H9 (cell line): ENCODE measurements at regions not wholly inside any gene's neighbourhood (a gene's known extent, or its start where the extent isn't known, plus 50 kb on each side); places are given as distances from the start of the nearest gene placed in this dataset.

Experiments used
- DNase-seq: peaks from one replicate; pipeline ENCODE4 v3.0.0-alpha.2; 2017
- H2AFZ ChIP-seq: one replicate; pipeline ENCODE4 v1.6.1; 2013; ENCODE audit warnings: mild to moderate bottlenecking, low read length, control low read depth, moderate library complexity
- H2AK5ac ChIP-seq: 2 replicates; pipeline ENCODE4 v1.6.1; 2013; ENCODE audit warnings: low read length, control low read depth, mixed read lengths; ENCODE audit not compliant: insufficient read length
- H2BK120ac ChIP-seq: one replicate; pipeline ENCODE4 v1.6.1; 2013; ENCODE audit warnings: low read depth, mild to moderate bottlenecking, low read length, control low read depth, inconsistent platforms; ENCODE audit not compliant: poor library complexity, severe bottlenecking
- H2BK12ac ChIP-seq: 2 replicates; pipeline ENCODE4 v1.6.1; 2013; ENCODE audit warnings: low read length, control low read depth, mixed read lengths, low read depth; ENCODE audit not compliant: insufficient read length
- H2BK15ac ChIP-seq: 2 replicates; pipeline ENCODE4 v1.6.1; 2013; ENCODE audit warnings: low read depth, low read length, control low read depth
- H2BK20ac ChIP-seq: one replicate; pipeline ENCODE4 v1.6.1; 2013; ENCODE audit warnings: low read depth, mild to moderate bottlenecking, low read length, control low read depth, inconsistent platforms; ENCODE audit not compliant: poor library complexity, severe bottlenecking
- H2BK5ac ChIP-seq: 2 replicates; pipeline ENCODE4 v1.6.1; 2013; ENCODE audit warnings: low read length, control low read depth, mixed read lengths; ENCODE audit not compliant: insufficient read length
- H3K14ac ChIP-seq: 2 replicates; pipeline ENCODE4 v1.6.1; 2013; ENCODE audit warnings: low read length, control low read depth; ENCODE audit not compliant: insufficient read depth
- H3K18ac ChIP-seq: 2 replicates; pipeline ENCODE4 v1.6.1; 2013; ENCODE audit warnings: low read depth, mild to moderate bottlenecking, mixed read lengths, low read length, control low read depth; ENCODE audit not compliant: insufficient read length
- H3K23ac ChIP-seq: 2 replicates; pipeline ENCODE4 v1.6.1; 2013; ENCODE audit warnings: low read length, control low read depth, mixed read lengths, low read depth; ENCODE audit not compliant: insufficient read length
- H3K23me2 ChIP-seq: 2 replicates; pipeline ENCODE4 v1.6.1; 2013; ENCODE audit warnings: low read depth, mild to moderate bottlenecking, mixed read lengths, low read length, control low read depth; ENCODE audit not compliant: insufficient read length, poor library complexity, severe bottlenecking
- H3K27ac ChIP-seq: 2 replicates; pipeline ENCODE4 v1.5.1; 2013; ENCODE audit warnings: low read length, control low read depth, mixed read lengths, low read depth; ENCODE audit not compliant: insufficient read length
- H3K27me3 ChIP-seq: 2 replicates; pipeline ENCODE4 v1.6.1; 2013; ENCODE audit warnings: low read length, control low read depth, inconsistent platforms; ENCODE audit not compliant: insufficient read depth
- H3K4ac ChIP-seq: 2 replicates; pipeline ENCODE4 v1.6.1; 2013; ENCODE audit warnings: low read depth, mild to moderate bottlenecking, control low read depth, inconsistent platforms, low read length, moderate library complexity
- H3K4me1 ChIP-seq: 2 replicates; pipeline ENCODE4 v1.6.1; 2013; ENCODE audit warnings: low read length, control low read depth, inconsistent platforms; ENCODE audit not compliant: insufficient read depth
- H3K4me2 ChIP-seq: 2 replicates; pipeline ENCODE4 v1.6.1; 2013; ENCODE audit warnings: low read length, control low read depth, mixed read lengths; ENCODE audit not compliant: insufficient read length, insufficient read depth
- H3K56ac ChIP-seq: 2 replicates; pipeline ENCODE4 v1.6.1; 2013; ENCODE audit warnings: low read depth, mild to moderate bottlenecking, mixed read lengths, low read length, control low read depth; ENCODE audit not compliant: insufficient read length
- H3K79me1 ChIP-seq: 2 replicates; pipeline ENCODE4 v1.6.1; 2013; ENCODE audit warnings: low read depth, mild to moderate bottlenecking, moderate library complexity, low read length, control low read depth, inconsistent platforms; ENCODE audit not compliant: insufficient read depth, poor library complexity, severe bottlenecking
- H3K79me2 ChIP-seq: 2 replicates; pipeline ENCODE4 v1.6.1; 2013; ENCODE audit warnings: low read length, control low read depth, inconsistent platforms; ENCODE audit not compliant: insufficient read depth
- H3K9ac ChIP-seq: 2 replicates; pipeline ENCODE4 v1.6.1; 2013; ENCODE audit warnings: low read length, control low read depth, mixed read lengths; ENCODE audit not compliant: insufficient read length; ENCODE audit errors: extremely low read depth
- H3K9me3 ChIP-seq: one replicate; pipeline ENCODE4 v1.6.1; 2013; ENCODE audit warnings: low read depth, low read length, inconsistent platforms; ENCODE audit not compliant: control insufficient read depth
- H3T11ph ChIP-seq: one replicate; pipeline ENCODE4 v1.6.1; 2013; ENCODE audit warnings: mild to moderate bottlenecking, low read length, control low read depth, inconsistent platforms
- H4K20me1 ChIP-seq: one replicate; pipeline ENCODE4 v1.6.1; 2013; ENCODE audit not compliant: control insufficient read depth, insufficient read length, insufficient read depth
- H4K5ac ChIP-seq: 2 replicates; pipeline ENCODE4 v1.6.1; 2013; ENCODE audit warnings: low read depth, mild to moderate bottlenecking, mixed read lengths, low read length, control low read depth; ENCODE audit not compliant: insufficient read length
- H4K8ac ChIP-seq: replicated peaks from 2 replicates; pipeline ENCODE4 v1.6.1; 2013; ENCODE audit warnings: low read length, control low read depth, mixed read lengths, low read depth; ENCODE audit not compliant: insufficient read length
- H4K91ac ChIP-seq: 2 replicates; pipeline ENCODE4 v1.6.1; 2013; ENCODE audit warnings: low read depth, mild to moderate bottlenecking, moderate library complexity, mixed read lengths, low read length, control low read depth; ENCODE audit not compliant: insufficient read length
- H3K27ac Mint-ChIP-seq, 3 experiments: 2 replicates in 2 of 3; 3 replicates in 1 of 3; pipeline ENCODE4 v1.8.0; 2020 to 2021; ENCODE audit warnings: mixed read lengths in 3 of 3, mild to moderate bottlenecking in 1 of 3, moderate library complexity in 1 of 3
- H3K27me3 Mint-ChIP-seq: 2 replicates; pipeline ENCODE4 v1.8.0; 2021; ENCODE audit warnings: low read depth, mild to moderate bottlenecking, moderate library complexity, mixed read lengths
- H3K36me3 Mint-ChIP-seq, 3 experiments: 2 replicates in 2 of 3; 3 replicates in 1 of 3; pipeline ENCODE4 v1.8.0; 2020 to 2021; ENCODE audit warnings: low read depth in 3 of 3, mixed read lengths in 3 of 3; ENCODE audit not compliant: insufficient read depth in 1 of 3
- H3K4me1 Mint-ChIP-seq, 2 experiments: 2 replicates each; pipeline ENCODE4 v1.8.0; 2020; ENCODE audit warnings: mixed read lengths in 2 of 2
- H3K4me3 Mint-ChIP-seq, 2 experiments: 2 replicates in 1 of 2; 3 replicates in 1 of 2; pipeline ENCODE4 v1.8.0; 2020 to 2021; ENCODE audit warnings: mild to moderate bottlenecking in 2 of 2, mixed read lengths in 2 of 2, moderate library complexity in 1 of 2
- H3K9me3 Mint-ChIP-seq, 2 experiments: 2 replicates in 1 of 2; 3 replicates in 1 of 2; pipeline ENCODE4 v1.8.0; 2020; ENCODE audit warnings: mild to moderate bottlenecking in 2 of 2, mixed read lengths in 2 of 2, moderate library complexity in 1 of 2
- CTCF ChIP-seq: fragments of 200-600 bp; sonication (generic); conservative IDR thresholded peaks from 3 replicates; pipeline ENCODE4 v1.8.0; 2021; ENCODE audit warnings: antibody characterized with exemption, mild to moderate bottlenecking
- WGBS: extraction: QIAGEN DNeasy Blood & Tissue Kit; methylation state at CpG from one replicate; pipeline ENCODE4 v1.1.7; 2013; ENCODE audit warnings: missing lambda C conversion rate, low lambda C conversion rate, mixed read lengths; ENCODE audit not compliant: insufficient read length; ENCODE audit errors: extremely low coverage; 5-methylcytosine and 5-hydroxymethylcytosine counted together

GRCh38 chr15:62708470-62708869 is 334.1 kb upstream of the TPM1 start:
- Histone ChIP-seq H4K91ac (no peak overlapping the region), H3K79me2 (no peaks in the 10 kb centered on the region), H3K14ac (no peak overlapping the region; the same call in 1 of the 2 replicates), H4K8ac (no peak overlapping the region), H3K27ac (no peak overlapping the region), H3T11ph (no peak overlapping the region), H3K56ac (no peak overlapping the region), H2BK120ac (no peak overlapping the region), H3K18ac (no peak overlapping the region), H2BK20ac (no peak overlapping the region), H3K27me3 (no peaks in the 10 kb centered on the region), H2BK15ac (no peak overlapping the region), H3K9ac (no peak overlapping the region), H2BK12ac (no peak overlapping the region), H3K4ac (no peak overlapping the region), H3K4me2 (no peak overlapping the region), H2BK5ac (no peak overlapping the region), H2AK5ac (no peak overlapping the region), H3K79me1 (no peaks in the 10 kb centered on the region), H4K20me1 (no peaks in the 10 kb centered on the region), H3K9me3 (no peaks in the 10 kb centered on the region), H3K4me1 (no peaks in the 10 kb centered on the region; the same call in 1 of the 2 replicates), H3K23me2 (no peaks in the 10 kb centered on the region), H3K23ac (no peak overlapping the region), H4K5ac (no peak overlapping the region), H2AFZ (no peak overlapping the region)
- Mint-ChIP-seq H3K9me3 (no peaks in the 10 kb centered on the region), H3K4me1 (peaks cover 15% of the 10 kb centered on the region in 2 experiments), H3K27ac (no peak overlapping the region), H3K27me3 (no peaks in the 10 kb centered on the region; the same call in 1 of the 2 replicates), H3K4me3 (no peak overlapping the region), H3K36me3 (peaks cover 1 to 6% (median 3%) of the 10 kb centered on the region in 3 experiments; a peak in 5 of 7 replicates)
- TF ChIP-seq CTCF = no peak
- WGBS = no CpG with 5 or more reads among the region's 16 CpGs
- DNase-seq = no peak
